HUES48 (cell line): ENCODE measurements at regions not wholly inside any gene's neighbourhood (a gene's known extent, or its start where the extent isn't known, plus 50 kb on each side); places are given as distances from the start of the nearest gene placed in this dataset.

Experiments used
- H3K27ac ChIP-seq: one replicate; pipeline ENCODE4 v1.7.0; 2013; ENCODE audit warnings: low read depth, low read length, inconsistent platforms
- H3K27me3 ChIP-seq: 2 replicates; pipeline ENCODE4 v1.6.1; 2013; ENCODE audit warnings: mild to moderate bottlenecking, low read length; ENCODE audit not compliant: control insufficient read depth, insufficient read depth
- H3K36me3 ChIP-seq: 2 replicates; pipeline ENCODE4 v1.6.1; 2013; ENCODE audit warnings: low read length; ENCODE audit not compliant: control insufficient read depth, insufficient read depth
- H3K4me1 ChIP-seq: 2 replicates; pipeline ENCODE4 v1.6.1; 2013; ENCODE audit warnings: mild to moderate bottlenecking, low read length; ENCODE audit not compliant: control insufficient read depth, insufficient read depth
- H3K4me3 ChIP-seq: 2 replicates; pipeline ENCODE4 v1.5.1; 2013; ENCODE audit warnings: mild to moderate bottlenecking, low read depth, low read length
- H3K9ac ChIP-seq: 2 replicates; pipeline ENCODE4 v1.6.1; 2013; ENCODE audit warnings: mild to moderate bottlenecking, low read depth, low read length, moderate library complexity
- H3K9me3 ChIP-seq: 2 replicates; pipeline ENCODE4 v1.6.1; 2013; ENCODE audit warnings: low read length; ENCODE audit not compliant: control insufficient read depth, insufficient read depth

- H3K27ac ChIP-seq: no peak overlapping the region
Observed at GRCh38 chr1:30382496-30382895, 340.9 kb downstream of the MATN1 start.

GRCh38 chr1:30381671-30382365, 341.6 kb downstream of the MATN1 start:
- no peaks in the 10 kb centered on the region for H3K9me3 ChIP-seq
- no peak overlapping the region for H3K4me3 ChIP-seq
- H3K4me1 ChIP-seq: no peaks in the 10 kb centered on the region
- no peak overlapping the region for H3K9ac ChIP-seq
- H3K36me3 ChIP-seq: no peaks in the 10 kb centered on the region
- H3K27ac ChIP-seq: no peak overlapping the region
- H3K27me3 ChIP-seq: no peaks in the 10 kb centered on the region

More at GRCh38 chr1:30382496-30382895, 340.9 kb downstream of the MATN1 start:
- Histone ChIP-seq H3K27me3 (no peaks in the 10 kb centered on the region), H3K9me3 (no peaks in the 10 kb centered on the region), H3K4me3 (no peak overlapping the region), H3K36me3 (no peaks in the 10 kb centered on the region), H3K4me1 (no peaks in the 10 kb centered on the region), H3K9ac (no peak overlapping the region)

GRCh38 chr1:30381266-30381665, 342.1 kb downstream of the MATN1 start:
- Histone ChIP-seq H3K9me3 (no peaks in the 10 kb centered on the region), H3K4me3 (no peak overlapping the region), H3K27me3 (no peaks in the 10 kb centered on the region), H3K36me3 (no peaks in the 10 kb centered on the region), H3K4me1 (no peaks in the 10 kb centered on the region), H3K9ac (no peak overlapping the region), H3K27ac (no peak overlapping the region)

- H3K27ac ChIP-seq: no peak overlapping the region
- no peaks in the 10 kb centered on the region for H3K36me3 ChIP-seq
- H3K27me3 ChIP-seq: no peaks in the 10 kb centered on the region
- no peak overlapping the region for H3K9ac ChIP-seq
- H3K9me3 ChIP-seq: no peaks in the 10 kb centered on the region
- no peaks in the 10 kb centered on the region for H3K4me1 ChIP-seq
- H3K4me3 ChIP-seq: no peak overlapping the region
Observed at GRCh38 chr1:30380625-30380984, 342.8 kb downstream of the MATN1 start.

- Histone ChIP-seq H3K27me3 (no peaks in the 10 kb centered on the region), H3K9ac (no peak overlapping the region), H3K27ac (no peak overlapping the region), H3K36me3 (no peaks in the 10 kb centered on the region), H3K9me3 (no peaks in the 10 kb centered on the region), H3K4me3 (no peak overlapping the region), H3K4me1 (no peaks in the 10 kb centered on the region)
Observed at GRCh38 chr1:30379684-30380624, 343.4 kb downstream of the MATN1 start.

- Histone ChIP-seq H3K36me3 (no peaks in the 10 kb centered on the region), H3K9ac (no peak overlapping the region), H3K9me3 (no peaks in the 10 kb centered on the region), H3K4me3 (no peak overlapping the region), H3K27me3 (no peaks in the 10 kb centered on the region), H3K4me1 (no peaks in the 10 kb centered on the region), H3K27ac (no peak overlapping the region)
Observed at GRCh38 chr1:30378991-30379581, 344.3 kb downstream of the MATN1 start.

GRCh38 chr1:30378003-30378596, 345.3 kb downstream of the MATN1 start:
- H3K9me3 ChIP-seq: no peaks in the 10 kb centered on the region
- H3K27me3 ChIP-seq: no peaks in the 10 kb centered on the region
- no peak overlapping the region for H3K9ac ChIP-seq
- no peak overlapping the region for H3K27ac ChIP-seq
- no peaks in the 10 kb centered on the region for H3K36me3 ChIP-seq
- no peak overlapping the region for H3K4me3 ChIP-seq
- no peaks in the 10 kb centered on the region for H3K4me1 ChIP-seq

- H3K27me3 ChIP-seq: no peaks in the 10 kb centered on the region
- H3K9me3 ChIP-seq: no peaks in the 10 kb centered on the region
- no peaks in the 10 kb centered on the region for H3K36me3 ChIP-seq
- no peak overlapping the region for H3K4me3 ChIP-seq
- H3K27ac ChIP-seq: no peak overlapping the region
- H3K4me1 ChIP-seq: no peaks in the 10 kb centered on the region
- no peak overlapping the region for H3K9ac ChIP-seq
Observed at GRCh38 chr1:30377230-30378002, 346.0 kb downstream of the MATN1 start.

- H3K27me3 ChIP-seq: no peaks in the 10 kb centered on the region
- no peak overlapping the region for H3K9ac ChIP-seq
Observed at GRCh38 chr1:30376054-30376697, 347.2 kb downstream of the MATN1 start.

GRCh38 chr1:30375156-30375555, 348.2 kb downstream of the MATN1 start:
- no peaks in the 10 kb centered on the region for H3K36me3 ChIP-seq
- H3K27ac ChIP-seq: no peak overlapping the region
- no peak overlapping the region for H3K4me3 ChIP-seq
- no peaks in the 10 kb centered on the region for H3K4me1 ChIP-seq
- no peaks in the 10 kb centered on the region for H3K9me3 ChIP-seq
- no peaks in the 10 kb centered on the region for H3K27me3 ChIP-seq
- H3K9ac ChIP-seq: no peak overlapping the region

More at GRCh38 chr1:30376054-30376697, 347.2 kb downstream of the MATN1 start:
- Histone ChIP-seq H3K4me1 (no peaks in the 10 kb centered on the region), H3K27ac (no peak overlapping the region), H3K9me3 (no peaks in the 10 kb centered on the region), H3K36me3 (no peaks in the 10 kb centered on the region), H3K4me3 (no peak overlapping the region)
